ENCODE measurements at regions not wholly inside any gene's neighbourhood (a gene's known extent, or its start where the extent isn't known, plus 50 kb on each side); places are given as distances from the start of the nearest gene placed in this dataset.

DNA sequence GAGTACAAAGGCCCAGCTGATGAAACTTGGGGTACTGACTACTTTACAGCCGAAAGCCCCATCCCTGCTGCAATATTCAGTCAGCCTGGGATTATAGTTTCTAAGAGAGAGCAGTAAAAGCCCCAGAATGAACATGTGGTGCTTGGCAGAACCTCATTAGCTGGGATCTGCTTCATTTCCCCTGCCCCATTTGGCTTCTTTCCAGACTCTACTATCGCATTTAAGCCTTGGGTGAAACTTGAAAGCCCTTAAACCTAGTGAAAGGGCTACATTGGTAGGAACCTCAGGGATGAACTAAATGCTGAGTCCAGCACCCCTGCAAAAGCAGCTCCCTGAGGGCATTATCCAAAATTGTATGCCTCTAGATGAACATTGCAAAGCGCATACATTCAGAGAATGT is 631.1 kb downstream of the ACTL7B start:
- no peak for DNase-seq (ENCODE audit: low read depth)
- no peak overlapping the region for H3K4me3 ChIP-seq (ENCODE audit: low read depth, low read length)
- TF ChIP-seq POLR2A (IDR thresholded peaks at IDR 0.05; ENCODE audit: extremely low read depth, insufficient read length) (no peak), MYC (IDR thresholded peaks at IDR 0.05; ENCODE audit: low read depth, low read length) (no peak), CTCF (IDR thresholded peaks at IDR 0.05; ENCODE audit: low read depth, low read length) (no peak), MAX (IDR thresholded peaks at IDR 0.05; ENCODE audit: low read depth, low read length) (no peak)

- TF ChIP-seq MAX (IDR thresholded peaks at IDR 0.05; ENCODE audit: low read depth, low read length) (no peak), POLR2A (IDR thresholded peaks at IDR 0.05; ENCODE audit: extremely low read depth, insufficient read length) (no peak), MYC (IDR thresholded peaks at IDR 0.05; ENCODE audit: low read depth, low read length) (no peak), CTCF (IDR thresholded peaks at IDR 0.05; ENCODE audit: low read depth, low read length) (no peak)
Observed at GRCh38 chr9:108219664-108220063, 636.1 kb downstream of the ACTL7B start.

DNA sequence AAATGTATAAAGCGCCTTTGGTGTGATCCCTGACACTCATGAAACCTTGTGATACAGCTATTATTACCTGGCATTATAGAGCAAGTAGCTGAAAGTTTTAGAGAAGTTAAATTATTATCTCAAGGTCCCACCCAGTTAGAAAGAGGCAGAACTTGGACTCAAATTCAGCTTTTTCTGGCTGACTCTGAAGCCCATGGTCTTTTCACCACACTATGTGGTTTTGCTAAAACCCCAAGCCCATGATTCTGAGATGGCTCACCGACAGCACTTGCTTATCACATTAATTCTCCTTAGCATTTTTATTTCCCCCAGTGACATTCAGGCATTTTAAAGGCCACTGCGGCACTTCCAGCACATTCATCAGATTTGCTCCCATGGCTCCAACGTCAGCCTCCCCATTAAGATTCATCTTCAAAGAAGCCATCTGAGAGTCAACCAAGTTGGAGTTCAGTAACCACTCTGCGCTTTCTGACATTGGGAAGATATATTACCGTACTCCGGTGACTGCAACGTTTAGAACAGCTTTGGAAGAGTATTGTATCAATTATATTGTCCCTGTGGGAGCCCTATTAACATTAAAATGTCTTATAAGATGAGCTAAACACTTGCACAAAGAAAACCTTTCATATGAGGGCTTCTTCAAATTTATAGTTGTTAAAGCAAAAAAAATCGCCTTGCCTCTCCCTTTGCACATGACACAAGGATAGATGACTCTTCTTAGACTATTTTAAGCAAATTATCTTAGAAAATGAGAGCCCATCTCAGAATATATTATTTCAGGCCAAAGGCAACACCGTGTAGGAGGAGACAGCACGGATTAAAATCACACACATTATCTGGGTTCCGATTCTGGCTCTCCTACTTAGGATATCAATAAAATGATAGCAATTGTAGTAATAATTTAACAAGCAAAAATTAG is 638.1 kb downstream of the ACTL7B start:
- DNase-seq (ENCODE audit: low read depth), result no peak
- no peak for TF ChIP-seq CTCF (IDR thresholded peaks at IDR 0.05; ENCODE audit: low read depth, low read length)
- TF ChIP-seq MAX (IDR thresholded peaks at IDR 0.05; ENCODE audit: low read depth, low read length), result no peak
- TF ChIP-seq POLR2A (IDR thresholded peaks at IDR 0.05; ENCODE audit: extremely low read depth, insufficient read length), result no peak
- TF ChIP-seq MYC (IDR thresholded peaks at IDR 0.05; ENCODE audit: low read depth, low read length), result no peak
- H3K4me3 ChIP-seq (ENCODE audit: low read depth, low read length), result no peak overlapping the region

More at GRCh38 chr9:108219664-108220063, 636.1 kb downstream of the ACTL7B start:
- no peak for DNase-seq (ENCODE audit: low read depth)
- no peak overlapping the region for H3K4me3 ChIP-seq (ENCODE audit: low read depth, low read length)

DNA sequence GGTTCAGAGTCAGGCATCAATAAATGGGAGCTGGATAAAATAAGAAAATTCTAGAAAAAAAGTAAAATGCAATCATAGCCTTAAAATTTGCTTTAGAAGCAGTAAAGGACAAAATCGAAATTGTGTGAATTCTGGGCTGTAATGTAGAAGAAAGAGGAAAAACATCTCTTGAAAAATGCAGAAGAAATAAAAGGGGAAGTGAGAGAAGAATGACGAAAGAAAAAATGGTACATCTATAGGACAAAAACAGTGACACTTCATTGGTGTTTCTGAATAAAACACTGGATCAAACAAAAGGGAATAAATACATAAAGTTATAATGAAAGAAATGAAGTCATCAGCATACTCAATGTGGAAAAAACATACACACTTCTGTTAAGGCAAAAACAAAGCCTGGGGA is 642.3 kb downstream of the ACTL7B start:
- peak; percentile 10 for DNase-seq (ENCODE audit: low read depth)
- no peak for TF ChIP-seq MAX (IDR thresholded peaks at IDR 0.05; ENCODE audit: low read depth, low read length)
- TF ChIP-seq CTCF (IDR thresholded peaks at IDR 0.05; ENCODE audit: low read depth, low read length), result no peak
- no peak for TF ChIP-seq MYC (IDR thresholded peaks at IDR 0.05; ENCODE audit: low read depth, low read length)
- TF ChIP-seq POLR2A (IDR thresholded peaks at IDR 0.05; ENCODE audit: extremely low read depth, insufficient read length), result no peak
- H3K4me3 ChIP-seq (ENCODE audit: low read depth, low read length), result no peak overlapping the region

GRCh38 chr9:108212184-108212583 is 643.6 kb downstream of the ACTL7B start:
- no peak for DNase-seq (ENCODE audit: low read depth)
- TF ChIP-seq MYC (IDR thresholded peaks at IDR 0.05; ENCODE audit: low read depth, low read length) (no peak), CTCF (IDR thresholded peaks at IDR 0.05; ENCODE audit: low read depth, low read length) (no peak), MAX (IDR thresholded peaks at IDR 0.05; ENCODE audit: low read depth, low read length) (no peak), POLR2A (IDR thresholded peaks at IDR 0.05; ENCODE audit: extremely low read depth, insufficient read length) (no peak)
- no peak overlapping the region for H3K4me3 ChIP-seq (ENCODE audit: low read depth, low read length)
